IPS DF 4.7 (cell line): ENCODE measurements at regions not wholly inside any gene's neighbourhood (a gene's known extent, or its start where the extent isn't known, plus 50 kb on each side); places are given as distances from the start of the nearest gene placed in this dataset.

Source experiments
- DNase-seq: peaks from one replicate; pipeline ENCODE4 v3.0.0-alpha.2; 2013; ENCODE audit warnings: low spot score; ENCODE audit errors: extremely low read depth

GRCh38 chr4:123259676-123260646, 136.6 kb upstream of the SPRY1 start:
- no peak for DNase-seq

GRCh38 chr4:123260653-123261052, 135.9 kb upstream of the SPRY1 start:
- no peak for DNase-seq

GRCh38 chr4:123262080-123262479, 134.5 kb upstream of the SPRY1 start:
- no peak for DNase-seq

GRCh38 chr4:123265443-123265842, 131.2 kb upstream of the SPRY1 start:
- DNase-seq: no peak

GRCh38 chr4:123266221-123266620, 130.4 kb upstream of the SPRY1 start:
- DNase-seq: no peak

- no peak for DNase-seq
Observed at GRCh38 chr4:123278755-123279154, 117.8 kb upstream of the SPRY1 start.

GRCh38 chr4:123283371-123283895, 113.2 kb upstream of the SPRY1 start:
- no peak for DNase-seq

GRCh38 chr4:123284168-123284567, 112.4 kb upstream of the SPRY1 start:
- no peak for DNase-seq

- DNase-seq: no peak
Observed at GRCh38 chr4:123286903-123287466, 109.6 kb upstream of the SPRY1 start.

GRCh38 chr4:123288309-123289025, 108.1 kb upstream of the SPRY1 start:
- DNase-seq: no peak

- no peak for DNase-seq
Observed at GRCh38 chr4:123291329-123291728, 105.3 kb upstream of the SPRY1 start.

GRCh38 chr4:123297836-123298235, 98.8 kb upstream of the SPRY1 start:
- DNase-seq: no peak

GRCh38 chr4:123298261-123298660, 98.3 kb upstream of the SPRY1 start:
- no peak for DNase-seq

- DNase-seq: no peak
Observed at GRCh38 chr4:123298801-123299200, 97.8 kb upstream of the SPRY1 start.

GRCh38 chr4:123299212-123299691, 97.3 kb upstream of the SPRY1 start:
- no peak for DNase-seq

- no peak for DNase-seq
Observed at GRCh38 chr4:123300222-123301039, 96.2 kb upstream of the SPRY1 start.

GRCh38 chr4:123301923-123302322, 94.7 kb upstream of the SPRY1 start:
- no peak for DNase-seq

GRCh38 chr4:123304151-123304964, 92.2 kb upstream of the SPRY1 start:
- DNase-seq: peak; percentile 81

- DNase-seq: no peak
Observed at GRCh38 chr4:123305736-123306135, 90.9 kb upstream of the SPRY1 start.

- DNase-seq: no peak
Observed at GRCh38 chr4:123306769-123307168, 89.8 kb upstream of the SPRY1 start.
